Activated CD4-positive, alpha-beta memory T cell treated with anti-CD3 and anti-CD28 coated beads for 36 hours (primary cell): ENCODE measurements at regions not wholly inside any gene's neighbourhood (a gene's known extent, or its start where the extent isn't known, plus 50 kb on each side); places are given as distances from the start of the nearest gene placed in this dataset.
"Not testable (repeated sequence)": the region's sequence is repeated elsewhere in the genome, so short reads cannot be mapped to it uniquely, and the experiment has no call there.

ENCODE experiments used
- CTCF ChIA-PET: fragments of 350-600 bp; sonication (Branson Sonifier 250); formaldehyde crosslinking; loops from one replicate; lab custom pipeline; 2021; ENCODE audit warnings: antibody characterized with exemption, inconsistent platforms; lab: Charles Lee
- POLR2A ChIA-PET: fragments of 350-600 bp; sonication (Branson Sonifier 250); formaldehyde crosslinking; loops from one replicate; lab custom pipeline; 2021; ENCODE audit warnings: antibody characterized with exemption; lab: Charles Lee
- DNase-seq: peaks from one replicate; pipeline ENCODE4 v3.0.0-alpha.2; 2020
- H3K27ac Mint-ChIP-seq: one replicate; pipeline ENCODE4 v1.8.0; 2021; ENCODE audit warnings: mixed read lengths
- H3K27me3 Mint-ChIP-seq: one replicate; pipeline ENCODE4 v1.8.0; 2021; ENCODE audit warnings: mixed read lengths
- H3K36me3 Mint-ChIP-seq: one replicate; pipeline ENCODE4 v1.8.0; 2021; ENCODE audit warnings: mixed read lengths
- H3K4me1 Mint-ChIP-seq: one replicate; pipeline ENCODE4 v1.8.0; 2021; ENCODE audit warnings: low read depth, mixed read lengths
- H3K4me3 Mint-ChIP-seq: one replicate; pipeline ENCODE4 v1.8.0; 2021; ENCODE audit warnings: mild to moderate bottlenecking, mixed read lengths
- H3K9me3 Mint-ChIP-seq: one replicate; pipeline ENCODE4 v1.8.0; 2021; ENCODE audit warnings: mixed read lengths
- intact Hi-C: fragments of 100-400 bp; cut with micrococcal nuclease; formaldehyde crosslinking; loops from one replicate; pipeline ENCODE4 v1.15.1; 2023

- no peaks in the 10 kb centered on the region for H3K36me3 Mint-ChIP-seq
- H3K27me3 Mint-ChIP-seq: no peaks in the 10 kb centered on the region
- H3K4me3 Mint-ChIP-seq: no peak overlapping the region
- H3K9me3 Mint-ChIP-seq: peaks cover 22% of the 10 kb centered on the region
- H3K4me1 Mint-ChIP-seq: no peaks in the 10 kb centered on the region
- CTCF ChIA-PET: no interaction called here
- intact Hi-C loops: no loop called here
- H3K27ac Mint-ChIP-seq: no peak overlapping the region
- POLR2A ChIA-PET: no interaction called here
- no peak for DNase-seq
Measured at GRCh38 chr2:186330050-186330449, 156.0 kb upstream of the ZC3H15 start.

DNA sequence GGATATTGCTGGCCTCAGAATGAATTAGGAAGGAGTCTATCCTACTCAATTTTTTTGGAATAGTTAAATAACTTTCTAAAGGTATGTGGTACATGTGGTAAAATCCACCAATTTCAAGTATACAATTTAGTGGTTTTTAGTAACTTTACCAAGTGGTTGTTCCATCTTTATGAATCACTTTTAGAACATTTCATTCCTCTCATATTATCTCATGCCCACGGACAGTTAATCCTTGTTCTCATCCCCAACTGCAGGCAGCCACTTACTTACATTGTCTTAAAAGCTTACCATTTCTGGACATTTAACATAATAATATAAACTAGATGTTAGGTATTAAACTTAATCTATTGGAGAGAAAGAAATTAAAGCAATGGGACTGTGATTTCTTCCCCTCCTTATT lies 146.3 kb upstream of the ZC3H15 start:
- ChIA-PET POLR2A (no interaction called here), CTCF (no interaction called here)
- intact Hi-C loops: no loop called here

DNA sequence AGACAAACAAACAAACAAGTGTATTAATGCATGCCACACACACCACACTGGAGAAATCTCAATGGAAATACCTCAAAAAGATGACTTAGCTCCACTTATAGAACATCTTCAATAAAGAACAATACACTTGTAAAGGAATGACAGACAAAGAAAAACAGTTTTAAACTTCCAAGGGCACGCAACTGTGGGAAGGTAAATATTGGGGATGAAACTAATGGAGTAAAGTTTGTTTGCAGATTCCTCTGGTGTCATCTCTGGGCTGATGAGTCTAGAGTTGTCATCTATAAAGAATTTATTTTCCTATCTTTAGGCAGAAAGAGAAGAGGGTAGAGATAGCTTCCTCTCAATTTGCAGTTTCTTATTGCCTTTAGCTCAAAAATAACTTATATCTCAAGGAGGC lies 144.0 kb upstream of the ZC3H15 start:
- Mint-ChIP-seq H3K4me3 (no peak overlapping the region), H3K36me3 (peaks cover 24% of the 10 kb centered on the region), H3K4me1 (no peaks in the 10 kb centered on the region), H3K27me3 (no peaks in the 10 kb centered on the region), H3K9me3 (peaks cover 18% of the 10 kb centered on the region), H3K27ac (no peak overlapping the region)
- no peak for DNase-seq
- intact Hi-C loops: no loop called here
- ChIA-PET CTCF (no interaction called here), POLR2A (no interaction called here)

More for the DNA sequence above, 146.3 kb upstream of the ZC3H15 start:
- H3K27me3 Mint-ChIP-seq: no peaks in the 10 kb centered on the region
- no peak overlapping the region for H3K4me3 Mint-ChIP-seq
- no peak for DNase-seq
- H3K9me3 Mint-ChIP-seq: peaks cover 21% of the 10 kb centered on the region
- H3K36me3 Mint-ChIP-seq: peaks cover 15% of the 10 kb centered on the region
- no peaks in the 10 kb centered on the region for H3K4me1 Mint-ChIP-seq
- H3K27ac Mint-ChIP-seq: no peak overlapping the region

GRCh38 chr2:186345745-186346144 lies 140.3 kb upstream of the ZC3H15 start:
- intact Hi-C loops: no loop called here
- ChIA-PET POLR2A (no interaction called here), CTCF (no interaction called here)
- H3K9me3 Mint-ChIP-seq: no peaks in the 10 kb centered on the region
- no peaks in the 10 kb centered on the region for H3K27me3 Mint-ChIP-seq
- no peaks in the 10 kb centered on the region for H3K4me1 Mint-ChIP-seq
- DNase-seq: no peak
- peaks cover 22% of the 10 kb centered on the region for H3K36me3 Mint-ChIP-seq
- H3K27ac Mint-ChIP-seq: no peak overlapping the region
- H3K4me3 Mint-ChIP-seq: no peak overlapping the region

- ChIA-PET POLR2A (no interaction called here), CTCF (no interaction called here)
- H3K4me1 Mint-ChIP-seq: no peaks in the 10 kb centered on the region
- peaks cover 22% of the 10 kb centered on the region for H3K36me3 Mint-ChIP-seq
- no peak overlapping the region for H3K27ac Mint-ChIP-seq
- intact Hi-C loops: no loop called here
- H3K4me3 Mint-ChIP-seq: no peak overlapping the region
- no peaks in the 10 kb centered on the region for H3K27me3 Mint-ChIP-seq
- no peak for DNase-seq
- no peaks in the 10 kb centered on the region for H3K9me3 Mint-ChIP-seq
Measured at GRCh38 chr2:186346216-186346615, 139.8 kb upstream of the ZC3H15 start.

GRCh38 chr2:186347472-186347871 lies 138.6 kb upstream of the ZC3H15 start:
- peaks cover 3% of the 10 kb centered on the region for H3K9me3 Mint-ChIP-seq
- ChIA-PET POLR2A (no interaction called here), CTCF (no interaction called here)
- H3K27me3 Mint-ChIP-seq: no peaks in the 10 kb centered on the region
- no peak overlapping the region for H3K27ac Mint-ChIP-seq
- no peak overlapping the region for H3K4me3 Mint-ChIP-seq
- no peaks in the 10 kb centered on the region for H3K4me1 Mint-ChIP-seq
- DNase-seq: no peak
- H3K36me3 Mint-ChIP-seq: peaks cover 13% of the 10 kb centered on the region
- intact Hi-C loops: no loop called here

DNA sequence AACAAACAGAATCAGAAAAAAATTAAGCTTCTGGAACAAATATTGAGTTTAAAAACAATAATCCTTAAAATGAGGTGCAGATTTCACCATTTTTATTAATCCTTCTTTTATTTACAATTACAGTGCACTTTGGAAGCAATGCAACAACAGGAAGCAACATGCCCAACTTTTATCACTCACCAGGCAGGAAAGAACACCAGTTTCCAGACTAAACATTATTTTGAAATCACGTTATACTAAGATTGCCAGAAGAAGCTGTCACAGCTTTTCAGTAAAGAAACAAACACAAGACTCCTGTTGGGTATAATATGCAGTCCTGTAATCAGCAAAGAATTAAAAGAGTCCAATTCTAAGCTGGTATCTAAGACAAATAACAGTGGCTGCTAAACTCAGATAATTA lies 137.9 kb upstream of the ZC3H15 start:
- no peak overlapping the region for H3K4me3 Mint-ChIP-seq
- H3K27ac Mint-ChIP-seq: no peak overlapping the region
- intact Hi-C loops: no loop called here
- H3K27me3 Mint-ChIP-seq: no peaks in the 10 kb centered on the region
- peaks cover 10% of the 10 kb centered on the region for H3K9me3 Mint-ChIP-seq
- H3K36me3 Mint-ChIP-seq: peaks cover 11% of the 10 kb centered on the region
- no peaks in the 10 kb centered on the region for H3K4me1 Mint-ChIP-seq
- no peak for DNase-seq
- POLR2A ChIA-PET: no interaction called here
- CTCF ChIA-PET: no interaction called here

- Mint-ChIP-seq H3K4me1 (no peaks in the 10 kb centered on the region), H3K27ac (no peak overlapping the region), H3K9me3 (peaks cover 21% of the 10 kb centered on the region), H3K27me3 (no peaks in the 10 kb centered on the region), H3K36me3 (peaks cover 14% of the 10 kb centered on the region), H3K4me3 (no peak overlapping the region)
- no peak for DNase-seq
- intact Hi-C loops: no loop called here
- ChIA-PET POLR2A (no interaction called here), CTCF (no interaction called here)
Measured at GRCh38 chr2:186349508-186349907, 136.6 kb upstream of the ZC3H15 start.

- H3K36me3 Mint-ChIP-seq, H3K27ac Mint-ChIP-seq, DNase-seq, H3K4me1 Mint-ChIP-seq, intact Hi-C loops, CTCF ChIA-PET, POLR2A ChIA-PET, H3K4me3 Mint-ChIP-seq, H3K27me3 Mint-ChIP-seq: not testable (repeated sequence)
- H3K9me3 Mint-ChIP-seq: peaks cover 28% of the 10 kb centered on the region
Measured at GRCh38 chr2:186354160-186354559, 131.9 kb upstream of the ZC3H15 start.

DNA sequence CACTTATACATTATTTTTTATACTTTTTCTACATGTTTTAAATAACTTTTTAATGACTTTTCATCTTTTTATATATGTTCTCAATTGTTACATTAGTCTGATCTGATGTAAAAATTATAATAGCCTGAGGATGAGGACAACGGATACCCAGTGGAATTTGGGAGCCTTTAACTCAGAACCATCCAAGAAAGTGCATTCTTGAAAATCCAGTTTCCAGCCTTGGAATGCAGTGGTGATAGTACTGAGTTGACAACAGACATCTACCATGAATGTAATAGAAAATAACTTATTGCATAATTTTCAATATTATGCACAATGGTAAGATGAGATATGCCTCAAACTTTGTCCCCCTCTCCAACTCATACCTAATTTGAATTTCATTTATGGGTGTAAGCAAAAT lies 120.7 kb upstream of the ZC3H15 start:
- H3K9me3 Mint-ChIP-seq: peaks cover 4% of the 10 kb centered on the region
- H3K4me1 Mint-ChIP-seq: no peaks in the 10 kb centered on the region
- no peaks in the 10 kb centered on the region for H3K27me3 Mint-ChIP-seq
- intact Hi-C loops: no loop called here
- no peak overlapping the region for H3K27ac Mint-ChIP-seq
- CTCF ChIA-PET: no interaction called here
- no peak for DNase-seq
- peaks cover 5% of the 10 kb centered on the region for H3K36me3 Mint-ChIP-seq
- POLR2A ChIA-PET: no interaction called here
- H3K4me3 Mint-ChIP-seq: no peak overlapping the region

GRCh38 chr2:186379052-186379451 lies 107.0 kb upstream of the ZC3H15 start:
- Mint-ChIP-seq H3K36me3 (peaks cover 24% of the 10 kb centered on the region), H3K27me3 (no peaks in the 10 kb centered on the region), H3K4me1 (no peaks in the 10 kb centered on the region), H3K27ac (no peak overlapping the region), H3K4me3 (no peak overlapping the region), H3K9me3 (peaks cover 30% of the 10 kb centered on the region)
- CTCF ChIA-PET: no interaction called here
- POLR2A ChIA-PET: no interaction called here
- no peak for DNase-seq
- intact Hi-C loops: no loop called here

DNA sequence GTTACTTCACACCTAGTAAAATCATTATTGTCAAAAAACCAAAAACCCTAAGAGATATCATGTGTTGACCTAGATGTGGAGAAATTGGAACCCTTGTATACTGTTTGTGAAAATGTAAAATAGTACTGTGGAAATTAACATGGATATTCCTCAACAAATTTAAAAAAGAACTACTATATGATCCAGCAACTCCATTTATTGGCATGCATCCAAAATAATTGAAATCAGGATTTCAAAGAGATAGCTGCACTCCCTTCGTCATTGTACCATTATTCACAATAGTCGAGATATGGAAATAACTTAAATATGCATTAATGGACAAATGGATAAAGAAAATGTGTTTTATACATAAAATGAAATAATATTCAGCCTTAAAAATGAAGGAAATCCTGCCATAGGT lies 105.3 kb upstream of the ZC3H15 start:
- H3K9me3 Mint-ChIP-seq: peaks cover 30% of the 10 kb centered on the region
- DNase-seq: no peak
- H3K27ac Mint-ChIP-seq: no peak overlapping the region
- peaks cover 31% of the 10 kb centered on the region for H3K36me3 Mint-ChIP-seq
- no peaks in the 10 kb centered on the region for H3K4me1 Mint-ChIP-seq
- intact Hi-C loops: no loop called here
- no peaks in the 10 kb centered on the region for H3K27me3 Mint-ChIP-seq
- no peak overlapping the region for H3K4me3 Mint-ChIP-seq
- ChIA-PET CTCF (no interaction called here), POLR2A (no interaction called here)

DNA sequence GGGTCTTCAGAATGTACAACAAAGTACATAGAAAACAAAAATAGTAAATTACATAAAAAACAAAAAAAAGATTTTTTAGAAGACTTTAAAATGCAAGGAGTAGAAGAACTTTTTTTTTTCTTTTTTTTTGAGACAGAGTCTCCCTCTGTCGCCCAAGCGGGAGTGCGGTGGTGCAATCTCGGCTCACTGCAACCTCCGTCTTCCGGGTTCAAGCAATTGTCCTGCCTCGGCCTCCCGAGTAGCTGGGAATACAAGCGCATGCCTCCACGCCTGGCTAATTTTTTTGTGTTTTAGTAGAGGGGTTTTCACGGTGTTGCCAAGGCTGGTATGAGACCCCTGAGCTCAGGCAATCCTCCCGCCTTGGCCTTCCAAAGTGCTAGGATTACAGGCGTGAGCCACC lies 104.5 kb upstream of the ZC3H15 start:
- no peak overlapping the region for H3K27ac Mint-ChIP-seq
- intact Hi-C loops: no loop called here
- no peak for DNase-seq
- H3K9me3 Mint-ChIP-seq: peaks cover 35% of the 10 kb centered on the region
- POLR2A ChIA-PET: no interaction called here
- H3K27me3 Mint-ChIP-seq: no peaks in the 10 kb centered on the region
- H3K4me3 Mint-ChIP-seq: no peak overlapping the region
- CTCF ChIA-PET: no interaction called here
- no peaks in the 10 kb centered on the region for H3K4me1 Mint-ChIP-seq
- peaks cover 32% of the 10 kb centered on the region for H3K36me3 Mint-ChIP-seq

- ChIA-PET POLR2A (no interaction called here), CTCF (no interaction called here)
- no peak for DNase-seq
- H3K27ac Mint-ChIP-seq: no peak overlapping the region
- intact Hi-C loops: no loop called here
- H3K9me3 Mint-ChIP-seq: peaks cover 34% of the 10 kb centered on the region
- no peaks in the 10 kb centered on the region for H3K4me1 Mint-ChIP-seq
- H3K36me3 Mint-ChIP-seq: peaks cover 28% of the 10 kb centered on the region
- H3K27me3 Mint-ChIP-seq: no peaks in the 10 kb centered on the region
- no peak overlapping the region for H3K4me3 Mint-ChIP-seq
Measured at GRCh38 chr2:186382932-186383331, 103.1 kb upstream of the ZC3H15 start.
